Activated CD4-positive, alpha-beta T cell treated with anti-CD3 and anti-CD28 coated beads for 36 hours (primary cell): ENCODE measurements at regions not wholly inside any gene's neighbourhood (a gene's known extent, or its start where the extent isn't known, plus 50 kb on each side); places are given as distances from the start of the nearest gene placed in this dataset.

Experiments
- ATAC-seq: fragments of 200-7000 bp; cut with Tn5 transposase; one replicate; pipeline ENCODE4 v1.10.0; 2021; ENCODE audit warnings: mild to moderate bottlenecking, moderate library complexity
- CTCF ChIA-PET: fragments of 350-600 bp; sonication (Branson Sonifier 250); formaldehyde crosslinking; loops from one replicate; lab custom pipeline; 2021; ENCODE audit warnings: antibody characterized with exemption; lab: Charles Lee
- POLR2A ChIA-PET: fragments of 350-600 bp; sonication (Branson Sonifier 250); formaldehyde crosslinking; loops from one replicate; lab custom pipeline; 2021; ENCODE audit warnings: antibody characterized with exemption, inconsistent platforms; lab: Charles Lee
- DNase-seq: peaks from one replicate; pipeline ENCODE4 v3.0.0-alpha.2; 2020
- H3K27ac Mint-ChIP-seq: one replicate; pipeline ENCODE4 v1.8.0; 2021; ENCODE audit warnings: mixed read lengths
- H3K27me3 Mint-ChIP-seq: one replicate; pipeline ENCODE4 v1.8.0; 2021; ENCODE audit warnings: mixed read lengths
- H3K36me3 Mint-ChIP-seq: one replicate; pipeline ENCODE4 v1.8.0; 2021; ENCODE audit warnings: low read depth, mixed read lengths
- H3K4me1 Mint-ChIP-seq: one replicate; pipeline ENCODE4 v1.8.0; 2021; ENCODE audit warnings: mixed read lengths
- H3K4me3 Mint-ChIP-seq: one replicate; pipeline ENCODE4 v1.8.0; 2021; ENCODE audit warnings: mild to moderate bottlenecking, moderate library complexity, mixed read lengths
- H3K9me3 Mint-ChIP-seq: one replicate; pipeline ENCODE4 v1.8.0; 2021; ENCODE audit warnings: low read depth, mixed read lengths
- intact Hi-C, 2 experiments: fragments of 100-400 bp; cut with DNase I in 1 of 2; cut with micrococcal nuclease in 1 of 2; formaldehyde crosslinking; loops; one replicate each; pipeline versions ENCODE4 v1.14.2 to v1.15.1; 2022 to 2024; cut with DNase I, micrococcal nuclease

DNA sequence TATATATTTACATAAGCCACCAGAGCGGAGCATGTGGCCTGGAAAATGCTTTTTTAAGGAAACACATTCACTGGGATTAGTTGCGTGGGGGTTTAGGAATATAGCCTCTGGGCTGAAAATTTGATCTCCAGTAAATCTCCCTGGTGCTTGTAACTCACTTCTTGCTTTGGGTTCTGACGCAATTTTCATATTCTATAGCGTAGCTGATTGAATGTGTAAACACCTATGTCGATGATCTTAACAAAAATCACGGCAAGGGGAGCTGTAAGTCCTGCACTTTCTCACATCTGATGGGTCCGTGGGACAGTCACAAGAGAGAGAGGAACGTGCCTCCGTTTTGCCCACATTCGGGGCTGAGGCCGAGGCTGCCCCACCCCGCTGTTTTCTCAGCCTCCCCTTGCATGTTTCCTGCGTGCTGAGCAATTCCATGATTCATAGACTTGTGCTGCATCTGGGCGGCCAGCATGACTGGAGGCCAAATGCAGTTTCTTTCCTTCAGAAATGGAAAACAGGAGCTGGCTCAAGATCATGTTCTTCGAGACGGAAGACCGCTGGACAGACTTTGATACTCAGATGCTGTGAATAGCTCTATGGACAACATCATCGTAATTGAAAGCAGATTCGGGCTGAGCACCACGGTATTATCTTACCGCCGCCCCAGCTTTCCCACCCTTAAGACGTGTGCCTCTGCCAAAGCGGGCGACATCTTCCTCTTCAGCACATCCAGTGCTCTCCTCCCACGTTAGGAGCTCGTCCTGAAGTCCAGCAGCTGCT lies 109.2 kb downstream of the TMEM18 start:
- no peak for DNase-seq
- Mint-ChIP-seq H3K27ac (no peak overlapping the region), H3K27me3 (peaks cover 32% of the 10 kb centered on the region), H3K36me3 (no peaks in the 10 kb centered on the region), H3K9me3 (peaks cover 11% of the 10 kb centered on the region), H3K4me1 (no peaks in the 10 kb centered on the region), H3K4me3 (no peak overlapping the region)
- intact Hi-C loops = no loop called here
- CTCF ChIA-PET = no interaction called here
- POLR2A ChIA-PET = no interaction called here
- ATAC-seq = no peak

DNA sequence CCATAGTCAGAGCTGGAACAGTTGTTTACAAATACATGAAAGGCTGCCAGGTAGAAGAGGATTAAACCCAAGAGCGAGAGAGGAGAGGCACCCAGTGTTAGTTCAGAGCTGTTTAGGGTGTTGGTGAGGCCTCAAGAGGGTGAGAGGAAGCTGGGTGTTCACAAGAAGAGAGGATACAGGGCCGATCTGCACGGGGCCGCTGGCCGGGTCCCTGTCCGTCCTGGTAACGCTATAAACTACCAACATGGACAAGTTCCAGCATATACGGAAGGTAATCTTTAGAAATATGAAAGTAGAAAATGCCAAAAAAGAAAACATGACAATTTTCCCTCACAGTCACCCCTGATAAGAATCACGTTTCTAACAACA lies 109.7 kb downstream of the TMEM18 start:
- H3K27me3 Mint-ChIP-seq = peaks cover 31% of the 10 kb centered on the region
- H3K9me3 Mint-ChIP-seq = peaks cover 11% of the 10 kb centered on the region
- ATAC-seq = no peak
- CTCF ChIA-PET = no interaction called here
- POLR2A ChIA-PET = no interaction called here
- H3K36me3 Mint-ChIP-seq = no peaks in the 10 kb centered on the region
- no peak overlapping the region for H3K27ac Mint-ChIP-seq
- intact Hi-C loops = no loop called here
- no peak for DNase-seq
- H3K4me3 Mint-ChIP-seq = no peak overlapping the region
- H3K4me1 Mint-ChIP-seq = no peaks in the 10 kb centered on the region

DNA sequence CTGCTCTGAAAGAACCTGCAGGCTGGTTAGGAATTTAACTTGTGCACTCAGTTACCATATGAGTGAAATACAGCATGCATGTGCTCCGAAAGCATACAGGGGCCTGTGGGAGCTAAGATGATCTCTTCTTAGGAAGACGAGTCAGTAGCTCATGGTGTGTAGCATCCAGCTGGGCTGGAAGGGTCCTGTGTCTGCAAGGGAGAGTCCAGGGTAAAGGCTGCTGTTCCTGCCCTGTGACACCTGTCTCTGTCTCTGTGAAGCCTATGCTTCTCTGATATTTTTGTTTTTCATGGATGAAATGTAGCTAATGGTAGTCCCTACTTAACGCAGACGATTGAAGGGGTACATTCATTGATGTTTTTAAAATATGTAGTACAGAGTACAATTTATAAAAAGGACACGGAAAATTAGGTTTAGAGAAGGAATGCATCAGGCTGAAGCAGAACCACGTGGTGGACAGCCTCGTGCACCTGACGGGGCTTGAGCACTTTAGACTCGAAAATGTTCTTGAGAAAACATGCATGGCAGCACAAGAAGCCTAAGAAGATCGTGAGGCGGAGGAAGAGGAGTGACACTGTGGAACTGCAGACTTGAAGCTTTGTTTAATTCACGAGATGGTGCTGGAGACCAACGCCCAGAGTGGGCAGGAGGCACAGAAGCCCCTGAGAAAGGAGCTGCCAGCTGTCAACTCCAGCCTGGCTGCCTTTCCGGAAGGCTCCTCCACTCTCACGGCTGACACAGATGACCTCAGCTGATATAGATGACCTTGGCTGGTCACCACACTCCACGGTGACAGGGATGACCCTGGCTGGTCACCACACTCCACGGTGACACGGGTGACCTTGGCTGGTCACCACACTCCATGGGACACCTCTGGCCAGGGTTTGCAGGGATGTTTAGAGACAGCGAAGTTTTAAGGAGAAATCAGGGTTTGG lies 110.6 kb downstream of the TMEM18 start:
- Mint-ChIP-seq H3K4me1 (no peaks in the 10 kb centered on the region), H3K27ac (no peak overlapping the region), H3K9me3 (peaks cover 6% of the 10 kb centered on the region), H3K36me3 (no peaks in the 10 kb centered on the region), H3K4me3 (no peak overlapping the region), H3K27me3 (peaks cover 28% of the 10 kb centered on the region)
- ATAC-seq = no peak
- intact Hi-C loops = no loop called here
- CTCF ChIA-PET = no interaction called here
- DNase-seq = no peak
- POLR2A ChIA-PET = no interaction called here

DNA sequence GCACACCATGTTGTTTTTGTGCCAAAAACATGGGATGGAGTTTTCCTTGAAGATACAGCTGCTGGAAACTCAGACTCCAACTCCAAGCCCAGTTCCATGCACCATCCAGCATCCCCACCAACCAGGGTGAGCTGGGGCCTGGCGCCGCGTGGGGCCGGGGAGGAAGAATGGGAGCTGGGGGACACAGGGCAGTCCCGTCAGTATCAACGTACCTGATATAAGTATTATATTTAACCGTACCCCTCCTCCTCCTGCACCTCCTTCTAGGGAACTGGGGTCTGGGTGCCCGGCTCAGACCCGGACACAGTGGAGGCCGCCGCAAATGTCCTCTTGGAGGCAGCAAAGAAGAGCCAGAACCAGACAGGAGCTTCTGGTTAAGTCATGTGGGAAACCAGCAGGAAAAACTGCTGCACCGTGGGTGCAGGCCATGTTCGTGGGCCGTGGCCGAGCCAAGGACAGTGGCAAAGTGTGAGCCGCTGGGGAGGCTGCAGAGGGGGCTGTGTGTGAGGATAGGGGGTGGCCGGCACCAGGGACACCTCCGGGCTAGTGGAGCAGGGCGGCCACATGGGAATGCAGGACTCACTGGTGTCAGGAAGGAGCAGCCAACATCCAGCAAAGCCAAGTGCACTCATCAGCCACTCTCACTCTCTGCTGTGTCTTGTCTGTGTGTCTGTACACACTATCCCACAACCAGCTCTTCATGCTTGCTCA lies 112.6 kb downstream of the TMEM18 start:
- POLR2A ChIA-PET = no interaction called here
- H3K27ac Mint-ChIP-seq = no peak overlapping the region
- no peak overlapping the region for H3K4me3 Mint-ChIP-seq

DNA sequence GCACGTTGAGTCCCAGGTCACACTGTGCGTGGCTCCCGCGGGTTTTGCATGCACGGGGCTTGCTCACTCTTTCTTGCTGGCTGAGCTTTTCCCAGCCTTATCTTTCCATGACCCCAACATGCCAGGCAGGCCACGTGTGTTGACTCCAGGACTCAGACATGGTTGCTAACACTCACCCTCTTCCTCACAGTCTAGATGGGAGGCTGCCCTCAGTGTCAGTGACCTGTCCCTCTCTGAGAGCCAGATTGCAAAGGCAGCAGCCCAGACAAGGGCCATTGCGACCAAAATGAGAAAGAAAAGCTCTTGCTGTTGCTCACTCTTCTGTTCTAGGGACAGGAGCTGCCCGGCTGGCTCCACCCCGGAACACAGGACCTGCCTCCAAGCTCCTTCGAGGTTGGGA lies 113.7 kb downstream of the TMEM18 start:
- intact Hi-C loops = no loop called here
- H3K4me1 Mint-ChIP-seq = no peaks in the 10 kb centered on the region
- POLR2A ChIA-PET = no interaction called here
- peaks cover 13% of the 10 kb centered on the region for H3K27me3 Mint-ChIP-seq
- ATAC-seq (no peak), DNase-seq (no peak)
- H3K36me3 Mint-ChIP-seq = no peaks in the 10 kb centered on the region
- H3K9me3 Mint-ChIP-seq = no peaks in the 10 kb centered on the region
- CTCF ChIA-PET = no interaction called here
- H3K4me3 Mint-ChIP-seq = no peak overlapping the region
- H3K27ac Mint-ChIP-seq = no peak overlapping the region

More for the DNA sequence above, 112.6 kb downstream of the TMEM18 start:
- intact Hi-C loops = no loop called here
- H3K4me1 Mint-ChIP-seq = no peaks in the 10 kb centered on the region
- CTCF ChIA-PET = no interaction called here
- no peaks in the 10 kb centered on the region for H3K36me3 Mint-ChIP-seq
- no peak for ATAC-seq
- H3K9me3 Mint-ChIP-seq = no peaks in the 10 kb centered on the region
- H3K27me3 Mint-ChIP-seq = peaks cover 15% of the 10 kb centered on the region
- DNase-seq = no peak

DNA sequence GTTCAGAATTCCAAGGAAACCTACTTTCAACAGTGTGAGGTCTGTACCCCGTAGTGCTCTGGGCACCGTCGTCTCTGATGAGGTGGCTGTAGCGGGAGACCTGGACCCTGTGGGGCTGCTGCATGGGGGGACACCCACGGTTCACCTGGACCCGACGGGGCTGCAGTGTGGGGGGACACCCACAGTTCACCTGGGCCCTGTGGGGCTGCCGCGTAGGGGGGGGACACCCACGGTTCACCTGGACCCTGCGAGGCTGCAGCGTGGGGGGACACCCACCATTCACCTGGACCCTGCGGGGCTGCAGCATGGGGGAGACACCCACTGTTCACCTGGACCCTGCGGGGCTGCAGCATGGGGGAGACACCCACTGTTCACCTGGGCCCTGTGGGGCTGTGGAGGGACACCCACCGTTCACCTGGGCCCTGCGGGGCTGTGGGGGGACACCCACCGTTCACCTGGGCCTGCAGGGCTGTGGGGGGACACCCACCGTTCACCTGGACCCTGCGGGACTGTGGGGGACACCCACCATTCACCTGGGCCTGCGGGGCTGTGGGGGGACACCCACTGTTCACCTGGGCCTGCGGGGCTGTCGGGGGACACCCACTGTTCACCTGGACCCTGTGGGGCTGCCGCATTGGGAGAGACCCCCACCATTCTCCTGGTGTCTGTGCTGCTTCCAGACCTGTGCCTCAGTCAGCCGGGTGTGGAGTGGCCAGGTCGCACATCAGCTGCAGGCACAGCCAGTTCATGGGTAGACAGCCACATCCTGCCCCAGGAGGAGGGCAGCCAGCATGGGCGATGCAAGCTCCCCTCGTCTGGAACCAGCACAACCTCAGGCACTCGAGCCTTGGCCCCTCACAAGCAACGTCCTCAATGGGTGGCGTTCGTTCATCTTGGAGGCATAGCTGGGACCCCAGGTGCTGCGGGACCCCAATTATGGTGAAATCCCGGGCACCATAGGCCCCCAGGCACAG lies 114.5 kb downstream of the TMEM18 start:
- no peaks in the 10 kb centered on the region for H3K4me1 Mint-ChIP-seq
- H3K9me3 Mint-ChIP-seq = no peaks in the 10 kb centered on the region
- H3K4me3 Mint-ChIP-seq = no peak overlapping the region
- peaks cover 17% of the 10 kb centered on the region for H3K27me3 Mint-ChIP-seq
- no peak overlapping the region for H3K27ac Mint-ChIP-seq
- ATAC-seq (no peak), DNase-seq (no peak)
- POLR2A ChIA-PET = no interaction called here
- CTCF ChIA-PET = no interaction called here
- intact Hi-C loops = no loop called here
- H3K36me3 Mint-ChIP-seq = no peaks in the 10 kb centered on the region

DNA sequence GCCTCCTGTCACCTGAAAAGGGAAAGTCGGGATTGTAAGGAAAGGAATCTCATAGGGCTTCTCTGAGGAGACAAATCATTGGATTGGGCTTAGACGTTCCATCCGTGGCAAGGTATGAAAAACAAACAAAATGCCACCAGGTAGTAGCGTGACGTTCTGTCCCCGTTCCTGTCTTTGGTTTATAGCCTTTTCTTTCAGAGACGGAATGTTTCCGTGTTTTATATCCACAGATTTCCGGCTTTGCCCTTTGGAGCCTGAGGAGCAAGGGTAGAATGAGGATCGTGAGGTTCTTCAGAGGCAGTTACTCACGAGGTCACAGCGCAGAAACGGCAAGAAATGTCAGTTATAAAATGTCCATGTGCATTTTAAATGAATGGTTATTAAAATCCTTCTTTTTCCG lies 118.3 kb downstream of the TMEM18 start:
- H3K4me3 Mint-ChIP-seq = no peak overlapping the region
- no peaks in the 10 kb centered on the region for H3K4me1 Mint-ChIP-seq
- no peak overlapping the region for H3K27ac Mint-ChIP-seq
- POLR2A ChIA-PET = no interaction called here
- H3K36me3 Mint-ChIP-seq = no peaks in the 10 kb centered on the region
- ATAC-seq (no peak), DNase-seq (no peak)
- peaks cover 8% of the 10 kb centered on the region for H3K27me3 Mint-ChIP-seq
- CTCF ChIA-PET = no interaction called here
- no peaks in the 10 kb centered on the region for H3K9me3 Mint-ChIP-seq
- intact Hi-C loops = no loop called here

DNA sequence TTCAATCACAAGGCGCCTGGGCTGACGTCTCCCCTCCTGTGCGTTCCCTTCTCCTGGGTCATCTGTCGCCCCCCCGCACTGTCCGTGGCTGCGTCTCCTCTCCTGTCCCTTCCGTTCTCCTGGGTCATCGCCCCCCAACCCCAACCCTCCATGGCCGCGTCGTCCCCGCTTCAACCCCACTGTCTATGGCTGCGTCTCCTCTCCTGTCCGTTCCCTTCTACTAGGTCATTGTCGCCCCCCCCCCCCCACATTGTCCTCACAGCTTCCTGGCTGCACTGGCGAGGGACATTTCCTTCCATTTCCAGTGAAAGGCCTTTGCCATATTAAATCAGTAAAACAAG lies 118.9 kb downstream of the TMEM18 start:
- no peak for ATAC-seq
- Mint-ChIP-seq H3K4me1 (no peaks in the 10 kb centered on the region), H3K36me3 (no peaks in the 10 kb centered on the region), H3K9me3 (no peaks in the 10 kb centered on the region), H3K27me3 (peaks cover 9% of the 10 kb centered on the region), H3K27ac (no peak overlapping the region), H3K4me3 (no peak overlapping the region)
- POLR2A ChIA-PET = no interaction called here
- no peak for DNase-seq
- intact Hi-C loops = no loop called here
- CTCF ChIA-PET = no interaction called here

DNA sequence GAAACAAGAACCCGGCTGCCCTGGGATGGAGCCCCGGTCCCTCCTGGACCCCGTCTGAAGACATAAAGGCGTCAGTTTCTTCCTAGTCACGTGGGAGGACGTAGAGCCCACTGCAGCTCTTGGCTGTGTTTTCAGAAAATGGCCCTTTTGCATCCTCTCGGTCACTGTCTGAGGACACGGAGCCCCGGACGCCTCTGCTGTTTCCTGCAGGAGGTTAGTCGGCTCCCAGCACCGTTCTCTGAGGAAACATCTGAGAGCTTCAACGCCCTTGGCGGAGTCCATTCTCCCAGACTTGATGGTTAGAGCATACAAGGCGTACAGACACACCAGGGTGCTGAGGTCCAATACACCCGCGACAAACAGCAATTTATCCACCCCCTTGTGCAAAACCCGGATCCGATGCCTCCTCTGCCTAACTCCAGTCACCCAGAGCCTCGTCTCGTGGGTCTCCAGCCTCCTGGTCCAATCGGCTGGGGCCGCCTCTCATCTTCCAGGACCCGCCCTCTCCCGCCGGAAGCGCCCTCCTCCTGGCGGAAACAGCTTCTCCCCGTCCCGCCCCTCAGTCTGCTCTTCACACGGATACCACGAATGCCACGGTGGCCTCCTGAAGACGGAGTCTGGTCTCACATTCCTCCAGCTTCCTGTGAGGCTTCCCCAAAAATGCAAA lies 119.4 kb downstream of the TMEM18 start:
- ChIA-PET CTCF (no interaction called here), POLR2A (no interaction called here)
- DNase-seq = no peak
- Mint-ChIP-seq H3K36me3 (no peaks in the 10 kb centered on the region), H3K9me3 (no peaks in the 10 kb centered on the region), H3K27ac (no peak overlapping the region), H3K4me3 (no peak overlapping the region), H3K4me1 (no peaks in the 10 kb centered on the region), H3K27me3 (peaks cover 11% of the 10 kb centered on the region)
- no peak for ATAC-seq
- intact Hi-C loops = no loop called here

DNA sequence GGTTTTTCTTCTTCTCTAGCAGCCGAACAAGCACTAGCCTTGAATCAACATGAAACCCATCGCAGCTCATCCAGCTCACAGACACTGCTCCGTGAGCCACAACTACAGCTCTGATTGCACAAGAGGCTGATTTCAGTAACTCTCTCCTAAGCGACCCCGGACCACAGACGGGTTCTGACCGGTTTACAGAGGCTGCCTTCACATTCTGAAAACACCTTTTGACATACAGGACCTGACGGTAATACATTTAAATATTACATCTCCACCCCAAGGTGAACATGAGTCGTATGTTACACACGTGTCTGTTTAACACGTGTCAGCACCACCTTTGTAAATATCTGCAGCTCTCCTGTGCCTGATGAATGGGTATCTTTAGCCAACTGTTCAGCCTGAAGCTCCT lies 120.7 kb downstream of the TMEM18 start:
- no peak overlapping the region for H3K4me3 Mint-ChIP-seq
- POLR2A ChIA-PET = no interaction called here
- DNase-seq (no peak), ATAC-seq (no peak)
- H3K27ac Mint-ChIP-seq = no peak overlapping the region
- intact Hi-C loops = no loop called here
- no peaks in the 10 kb centered on the region for H3K36me3 Mint-ChIP-seq
- H3K9me3 Mint-ChIP-seq = no peaks in the 10 kb centered on the region
- peaks cover 8% of the 10 kb centered on the region for H3K27me3 Mint-ChIP-seq
- CTCF ChIA-PET = interaction anchor here (0.6 to 0.9 kb wide), 2 partner anchors 80 to 139 kb away, joined by 3 to 4 read pairs; no protein-coding TSS in a partner anchor
- no peaks in the 10 kb centered on the region for H3K4me1 Mint-ChIP-seq
